IMR-90 (cell line): ENCODE measurements at regions not wholly inside any gene's neighbourhood (a gene's known extent, or its start where the extent isn't known, plus 50 kb on each side); places are given as distances from the start of the nearest gene placed in this dataset.

Experiments used
- ATAC-seq: fragments of 200-7000 bp; cut with Tn5 transposase; 2 replicates; pipeline ENCODE4 v1.9.1; 2020; ENCODE audit warnings: low read depth, mild to moderate bottlenecking, moderate library complexity
- BruUV-seq: library from RNA; stranded (reverse); fragments of 400-500 nt; replicated peaks from 2 replicates; lab custom pipeline; 2021; lab: Mats Ljungman, UMichigan
- CTCF ChIA-PET: fragments of 300-600 bp; formaldehyde crosslinking; extraction: SDS; loops from one replicate; lab custom pipeline; 2021; ENCODE audit warnings: antibody characterized with exemption; lab: Yijun Ruan, JAX
- POLR2A ChIA-PET: fragments of 300-600 bp; sonication (Branson Sonifier 250); formaldehyde crosslinking; loops from one replicate; lab custom pipeline; 2022; ENCODE audit warnings: antibody characterized with exemption; ENCODE audit not compliant: unreplicated experiment; lab: Charles Lee
- DNase-seq: peaks from one replicate; pipeline ENCODE4 v3.0.0; 2013
- H2AFZ ChIP-seq: replicated peaks from 2 replicates; pipeline ENCODE3; 2013; ENCODE audit warnings: low read length, mild to moderate bottlenecking; ENCODE audit not compliant: poor library complexity
- H2AK5ac ChIP-seq: 2 replicates; pipeline ENCODE4 v1.6.1; 2013; ENCODE audit warnings: low read depth, low read length, inconsistent platforms
- H2AK9ac ChIP-seq: replicated peaks from 2 replicates; pipeline ENCODE3; 2013; ENCODE audit warnings: mild to moderate bottlenecking, low read depth, low read length, moderate library complexity; ENCODE audit not compliant: poor library complexity
- H2BK120ac ChIP-seq: 2 replicates; pipeline ENCODE4 v1.6.1; 2013; ENCODE audit warnings: low read depth, low read length, inconsistent platforms
- H2BK15ac ChIP-seq: 3 replicates; pipeline ENCODE4 v1.6.1; 2013; ENCODE audit warnings: low read depth, low read length, inconsistent platforms
- H2BK20ac ChIP-seq: 2 replicates; pipeline ENCODE4 v1.6.1; 2013; ENCODE audit warnings: low read depth, mild to moderate bottlenecking, inconsistent platforms, low read length, moderate library complexity
- H2BK5ac ChIP-seq: 2 replicates; pipeline ENCODE4 v1.6.1; 2013; ENCODE audit warnings: mild to moderate bottlenecking, low read depth, low read length, inconsistent platforms; ENCODE audit not compliant: poor library complexity, severe bottlenecking
- H3K14ac ChIP-seq: replicated peaks from 2 replicates; pipeline ENCODE4 v1.6.1; 2013; ENCODE audit warnings: low read depth, low read length, inconsistent platforms
- H3K18ac ChIP-seq: 2 replicates; pipeline ENCODE4 v1.6.1; 2013; ENCODE audit warnings: low read depth, low read length, control low read depth
- H3K23ac ChIP-seq: 2 replicates; pipeline ENCODE4 v1.6.1; 2013; ENCODE audit warnings: low read depth, low read length, inconsistent platforms
- H3K27ac ChIP-seq: 2 replicates; pipeline ENCODE4 v1.5.1; 2013; ENCODE audit warnings: mild to moderate bottlenecking, control low read depth, low read length; ENCODE audit not compliant: insufficient read depth
- H3K27me3 ChIP-seq: 2 replicates; pipeline ENCODE4 v1.6.1; 2013; ENCODE audit warnings: low read length; ENCODE audit not compliant: control insufficient read depth, insufficient read depth
- H3K36me3 ChIP-seq: 2 replicates; pipeline ENCODE4 v1.6.1; 2013; ENCODE audit warnings: low read length, mixed read lengths; ENCODE audit not compliant: control insufficient read depth, insufficient read depth
- H3K4ac ChIP-seq: 2 replicates; pipeline ENCODE4 v1.6.1; 2013; ENCODE audit warnings: low read depth, low read length, inconsistent platforms
- H3K4me1 ChIP-seq: 2 replicates; pipeline ENCODE4 v1.6.1; 2013; ENCODE audit warnings: low read length, mixed read lengths; ENCODE audit not compliant: control insufficient read depth, insufficient read depth
- H3K4me2 ChIP-seq: 2 replicates; pipeline ENCODE4 v1.6.1; 2013; ENCODE audit warnings: low read depth, mild to moderate bottlenecking, control low read depth, low read length, moderate library complexity
- H3K4me3 ChIP-seq: 2 replicates; pipeline ENCODE4 v1.5.1; 2013; ENCODE audit warnings: low read depth, mild to moderate bottlenecking, control low read depth, low read length, moderate library complexity; ENCODE audit not compliant: insufficient read depth
- H3K56ac ChIP-seq: 2 replicates; pipeline ENCODE4 v1.6.1; 2013; ENCODE audit warnings: low read length, inconsistent platforms; ENCODE audit not compliant: insufficient read depth; ENCODE audit errors: extremely low read depth
- H3K79me1 ChIP-seq, 2 experiments: 2 replicates each; pipeline ENCODE4 v1.6.1; 2013; ENCODE audit warnings: low read length in 2 of 2, inconsistent platforms in 1 of 2, low read depth in 1 of 2
- H3K9ac ChIP-seq: 2 replicates; pipeline ENCODE4 v1.6.1; 2013; ENCODE audit warnings: low read depth, low read length, control low read depth
- H3K9me1 ChIP-seq: 2 replicates; pipeline ENCODE4 v1.6.1; 2013; ENCODE audit warnings: low read length, inconsistent platforms; ENCODE audit not compliant: insufficient read depth
- H3K9me3 ChIP-seq: 2 replicates; pipeline ENCODE4 v1.6.1; 2013; ENCODE audit warnings: low read length; ENCODE audit not compliant: control insufficient read depth, insufficient read depth
- H4K20me1 ChIP-seq: 2 replicates; pipeline ENCODE4 v1.6.1; 2013; ENCODE audit warnings: low read length, inconsistent platforms; ENCODE audit not compliant: insufficient read depth
- H4K5ac ChIP-seq: 2 replicates; pipeline ENCODE4 v1.6.1; 2013; ENCODE audit warnings: mild to moderate bottlenecking, low read depth, low read length, control low read depth
- H4K8ac ChIP-seq, 2 experiments: 2 replicates each; pipeline ENCODE4 v1.6.1; 2013; ENCODE audit warnings: low read depth in 2 of 2, low read length in 2 of 2, control low read depth in 1 of 2, inconsistent platforms in 1 of 2
- H4K91ac ChIP-seq: 2 replicates; pipeline ENCODE4 v1.6.1; 2013; ENCODE audit warnings: low read depth, low read length, inconsistent platforms; ENCODE audit not compliant: insufficient read depth
- BHLHE40 ChIP-seq: fragments of 150-350 bp; IDR thresholded peaks from 2 replicates; pipeline ENCODE4 v1.6.1; 2016; ENCODE audit warnings: mild to moderate bottlenecking, low read depth, low read length
- CEBPB ChIP-seq: IDR thresholded peaks from 2 replicates; pipeline ENCODE4 v1.6.1; 2012; ENCODE audit warnings: low read depth, low read length, improper control_type of control experiment
- CHD1 ChIP-seq: IDR thresholded peaks from 2 replicates; pipeline ENCODE4 v1.6.1; 2012; ENCODE audit warnings: low read depth, low read length, improper control_type of control experiment
- CTCF ChIP-seq: conservative IDR thresholded peaks from 2 replicates; pipeline ENCODE4 v1.5.1; 2012; ENCODE audit warnings: mild to moderate bottlenecking, low read depth, low read length, improper control_type of control experiment
- ELK1 ChIP-seq: fragments of 150-350 bp; IDR thresholded peaks from 2 replicates; pipeline ENCODE4 v1.6.1; 2016; ENCODE audit warnings: low read depth, mild to moderate bottlenecking, low read length, moderate library complexity, borderline replicate concordance
- FOS ChIP-seq: fragments of 150-350 bp; IDR thresholded peaks from 2 replicates; pipeline ENCODE4 v1.6.1; 2016; ENCODE audit warnings: low read depth, low read length
- MAFK ChIP-seq: IDR thresholded peaks from 2 replicates; pipeline ENCODE4 v1.6.1; 2012; ENCODE audit warnings: low read depth, low read length, improper control_type of control experiment
- MAZ ChIP-seq: IDR thresholded peaks from 2 replicates; pipeline ENCODE4 v1.6.1; 2012; ENCODE audit warnings: low read depth, mild to moderate bottlenecking, low read length, improper control_type of control experiment, moderate library complexity, borderline replicate concordance
- MXI1 ChIP-seq: IDR thresholded peaks from 2 replicates; pipeline ENCODE4 v1.6.1; 2012; ENCODE audit warnings: low read depth, mild to moderate bottlenecking, low read length, moderate library complexity, borderline replicate concordance
- POLR2A ChIP-seq: IDR thresholded peaks from 2 replicates; pipeline ENCODE4 v1.6.1; 2012; ENCODE audit warnings: mild to moderate bottlenecking, low read depth, low read length
- RAD21 ChIP-seq: IDR thresholded peaks from 2 replicates; pipeline ENCODE4 v1.6.1; 2012; ENCODE audit warnings: low read length, improper control_type of control experiment
- RCOR1 ChIP-seq: IDR thresholded peaks from 2 replicates; pipeline ENCODE4 v1.6.1; 2012; ENCODE audit warnings: mild to moderate bottlenecking, low read length, improper control_type of control experiment; ENCODE audit not compliant: insufficient replicate concordance
- RFX5 ChIP-seq: IDR thresholded peaks from 2 replicates; pipeline ENCODE4 v1.8.0; 2012; ENCODE audit warnings: low read depth, mild to moderate bottlenecking, low read length, moderate library complexity
- SMC3 ChIP-seq: fragments of 150-350 bp; IDR thresholded peaks from 2 replicates; pipeline ENCODE4 v1.6.1; 2016; ENCODE audit warnings: low read depth, mild to moderate bottlenecking, antibody characterized with exemption, low read length, moderate library complexity
- USF2 ChIP-seq: fragments of 150-350 bp; IDR thresholded peaks from 2 replicates; pipeline ENCODE4 v1.6.1; 2017; ENCODE audit warnings: mild to moderate bottlenecking, antibody characterized with exemption, low read length, low read depth
- WGBS, 2 experiments: methylation state at CpG; one replicate each; pipeline versions ENCODE4 v1.1.5 to v1.1.7; 2013; ENCODE audit warnings: missing lambda C conversion rate in 2 of 2; ENCODE audit not compliant: insufficient read length in 1 of 2; ENCODE audit errors: extremely low coverage in 2 of 2; 5-methylcytosine and 5-hydroxymethylcytosine counted together
- dilution Hi-C: fragments of 300-500 bp; cut with HindIII; formaldehyde crosslinking; loops from one replicate; pipeline ENCODE4 v1.14.3; 2018; ENCODE audit warnings: low sequenced_read_pairs; ENCODE audit not compliant: unreplicated experiment
- in situ Hi-C: fragments of 300-500 bp; cut with MboI; formaldehyde crosslinking; loops from 3 replicates; pipeline ENCODE4 v1.14.3; 2019; ENCODE audit warnings: low sequenced_read_pairs, inconsistent platforms, mixed read lengths
- intact Hi-C: fragments of 100-400 bp; cut with micrococcal nuclease; formaldehyde crosslinking; loops from 2 replicates; pipeline ENCODE4 v1.10.0; 2022

GRCh38 chr2:15835991-15836688 lies 104.2 kb upstream of the MYCN start:
- dilution Hi-C loops: no loop called here
- ChIA-PET POLR2A (no interaction called here), CTCF (no interaction called here)
- Histone ChIP-seq H4K8ac (no peak overlapping the region), H3K4me3 (no peak overlapping the region), H3K4me1 (no peaks in the 10 kb centered on the region), H4K5ac (no peak overlapping the region), H2AK5ac (no peak overlapping the region), H3K4me2 (no peak overlapping the region), H4K20me1 (no peaks in the 10 kb centered on the region), H3K9ac (no peak overlapping the region), H3K27me3 (no peaks in the 10 kb centered on the region), H3K23ac (no peak overlapping the region), H2BK5ac (no peak overlapping the region), H3K9me1 (no peaks in the 10 kb centered on the region), H3K18ac (no peak overlapping the region), H2AK9ac (no peak overlapping the region), H3K9me3 (peaks cover 40% of the 10 kb centered on the region), H2BK120ac (no peak overlapping the region), H2BK20ac (no peak overlapping the region), H3K36me3 (no peaks in the 10 kb centered on the region), H3K27ac (no peak overlapping the region), H3K56ac (no peak overlapping the region), H3K14ac (no peak overlapping the region), H3K4ac (no peak overlapping the region), H2AFZ (no peak overlapping the region), H2BK15ac (no peak overlapping the region), H4K91ac (no peak overlapping the region), H3K79me1 (no peaks in the 10 kb centered on the region)
- DNase-seq (no peak), ATAC-seq (no peak)
- intact Hi-C loops: no loop called here
- WGBS, 2 experiments: 43% methylated on average over 1 of the region's 9 CpGs; no CpG with 5 or more reads in 1 of the 2 experiments
- in situ Hi-C loops: no loop called here
- TF ChIP-seq ELK1 (no peak), FOS (no peak), CHD1 (no peak), CEBPB (no peak), MXI1 (no peak), BHLHE40 (no peak), RAD21 (no peak), USF2 (no peak), RCOR1 (no peak), SMC3 (no peak), MAFK (no peak), POLR2A (no peak), CTCF (no peak), RFX5 (no peak), MAZ (no peak)
- no TSS peak for BruUV-seq
